ENCODE measurements at regions not wholly inside any gene's neighbourhood (a gene's known extent, or its start where the extent isn't known, plus 50 kb on each side); places are given as distances from the start of the nearest gene placed in this dataset.

DNA sequence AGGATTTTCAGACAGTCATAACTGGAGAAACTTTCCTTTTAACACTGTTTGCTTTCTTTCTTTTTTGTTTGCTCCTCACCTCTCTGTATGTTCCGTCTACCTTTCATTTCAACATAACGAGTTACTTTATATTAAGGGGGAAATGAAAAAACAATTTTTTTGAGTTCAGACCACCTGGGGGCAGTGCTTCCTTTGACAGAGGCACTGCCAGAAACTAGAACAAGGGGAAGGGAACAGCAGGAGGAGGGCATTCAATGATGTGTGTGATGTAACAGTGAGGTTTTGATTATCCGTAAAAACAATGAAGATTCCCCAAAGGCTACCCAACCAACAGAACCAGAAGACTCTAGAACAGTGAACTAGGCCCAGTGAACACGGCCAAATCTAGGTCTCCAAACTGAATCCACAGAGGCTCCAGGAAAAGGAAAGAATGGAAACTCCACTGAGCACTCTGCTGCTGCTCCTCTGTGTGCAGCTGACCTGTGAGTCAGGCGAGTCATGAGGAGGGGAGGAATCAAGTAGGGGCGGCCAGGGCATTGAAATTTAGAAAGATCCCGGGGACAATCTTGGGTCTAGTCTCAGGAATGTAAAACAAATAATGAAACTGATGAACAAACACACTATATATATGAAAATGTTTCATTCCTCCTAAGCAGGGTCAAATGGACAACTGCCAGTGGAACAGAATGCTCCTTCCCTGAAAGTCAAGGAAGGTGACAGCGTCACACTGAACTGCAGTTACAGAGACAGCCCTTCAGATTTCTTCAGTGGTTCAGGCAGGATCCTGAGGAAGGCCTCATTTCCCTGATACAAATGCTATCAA is 323.5 kb downstream of the DAD1 start:
- no peaks in the 10 kb centered on the region for H3K27me3 ChIP-seq
- no peaks in the 10 kb centered on the region for H3K9me3 ChIP-seq
- no peak overlapping the region for H3K4me3 ChIP-seq
- peak overlapping the region in 1 of 2 donors; percentile 60 for H3K27ac ChIP-seq
- TF ChIP-seq, protein P1, sequence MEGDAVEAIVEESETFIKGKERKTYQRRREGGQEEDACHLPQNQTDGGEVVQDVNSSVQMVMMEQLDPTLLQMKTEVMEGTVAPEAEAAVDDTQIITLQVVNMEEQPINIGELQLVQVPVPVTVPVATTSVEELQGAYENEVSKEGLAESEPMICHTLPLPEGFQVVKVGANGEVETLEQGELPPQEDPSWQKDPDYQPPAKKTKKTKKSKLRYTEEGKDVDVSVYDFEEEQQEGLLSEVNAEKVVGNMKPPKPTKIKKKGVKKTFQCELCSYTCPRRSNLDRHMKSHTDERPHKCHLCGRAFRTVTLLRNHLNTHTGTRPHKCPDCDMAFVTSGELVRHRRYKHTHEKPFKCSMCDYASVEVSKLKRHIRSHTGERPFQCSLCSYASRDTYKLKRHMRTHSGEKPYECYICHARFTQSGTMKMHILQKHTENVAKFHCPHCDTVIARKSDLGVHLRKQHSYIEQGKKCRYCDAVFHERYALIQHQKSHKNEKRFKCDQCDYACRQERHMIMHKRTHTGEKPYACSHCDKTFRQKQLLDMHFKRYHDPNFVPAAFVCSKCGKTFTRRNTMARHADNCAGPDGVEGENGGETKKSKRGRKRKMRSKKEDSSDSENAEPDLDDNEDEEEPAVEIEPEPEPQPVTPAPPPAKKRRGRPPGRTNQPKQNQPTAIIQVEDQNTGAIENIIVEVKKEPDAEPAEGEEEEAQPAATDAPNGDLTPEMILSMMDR (IDR thresholded peaks at IDR 0.05): no peak
- no peaks in the 10 kb centered on the region for H3K4me1 ChIP-seq
- no peak for DNase-seq (ENCODE audit: low spot score in 2 of 2)
- intact Hi-C loops (cut with DNase I): no loop called here
- no peaks in the 10 kb centered on the region for H3K36me3 ChIP-seq

DNA sequence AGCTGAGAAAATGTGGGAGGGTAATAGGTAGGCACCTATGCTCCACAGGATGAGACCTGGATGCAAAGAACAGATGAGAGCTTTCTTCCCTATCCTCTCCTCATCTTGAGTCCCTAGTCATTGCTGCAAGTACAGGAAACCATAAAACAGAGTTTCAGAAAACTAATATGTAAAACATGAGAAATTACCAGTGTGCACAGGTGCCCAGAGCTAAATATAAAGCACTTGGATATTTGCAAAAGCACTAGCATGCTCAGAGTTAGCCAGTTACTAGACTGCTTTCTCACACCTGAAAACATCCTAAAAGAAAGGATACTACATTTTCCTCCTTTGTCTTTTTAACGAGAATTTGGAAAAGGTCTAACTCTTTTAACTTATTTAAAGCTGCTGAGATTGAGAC is 324.3 kb downstream of the DAD1 start:
- Histone ChIP-seq H3K9me3 (no peaks in the 10 kb centered on the region), H3K4me3 (no peak overlapping the region), H3K27ac (no peak overlapping the region), H3K27me3 (no peaks in the 10 kb centered on the region), H3K36me3 (no peaks in the 10 kb centered on the region), H3K4me1 (no peaks in the 10 kb centered on the region)
- DNase-seq (ENCODE audit: low spot score in 2 of 2): no peak
- intact Hi-C loops (cut with DNase I): no loop called here
- TF ChIP-seq, protein P1 (IDR thresholded peaks at IDR 0.05): no peak

DNA sequence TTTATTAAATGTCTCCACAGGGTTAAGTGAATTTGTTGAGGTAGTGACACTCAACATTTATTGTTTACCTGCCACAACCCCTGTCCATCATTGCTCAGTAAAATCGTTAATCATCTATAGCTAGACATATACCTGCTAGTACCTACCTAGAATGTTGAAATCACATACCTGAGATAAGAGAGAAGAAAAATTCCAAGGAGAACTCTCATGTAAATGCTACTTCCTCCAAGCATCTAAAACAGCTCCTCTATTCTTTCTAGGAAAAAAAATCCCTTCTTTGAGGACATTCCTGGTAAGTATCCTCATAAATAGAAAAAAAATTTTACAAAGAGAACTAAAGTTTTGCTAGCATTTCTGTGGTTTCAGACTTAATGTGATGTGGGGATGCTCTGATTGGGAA is 325.1 kb downstream of the DAD1 start:
- TF ChIP-seq, protein P1 (IDR thresholded peaks at IDR 0.05): no peak
- no peaks in the 10 kb centered on the region for H3K9me3 ChIP-seq
- H3K4me1 ChIP-seq: no peaks in the 10 kb centered on the region
- no peak for DNase-seq (ENCODE audit: low spot score in 2 of 2)
- H3K36me3 ChIP-seq: no peaks in the 10 kb centered on the region
- H3K27ac ChIP-seq: no peak overlapping the region
- H3K27me3 ChIP-seq: no peaks in the 10 kb centered on the region
- intact Hi-C loops (cut with DNase I): no loop called here
- H3K4me3 ChIP-seq: no peak overlapping the region

DNA sequence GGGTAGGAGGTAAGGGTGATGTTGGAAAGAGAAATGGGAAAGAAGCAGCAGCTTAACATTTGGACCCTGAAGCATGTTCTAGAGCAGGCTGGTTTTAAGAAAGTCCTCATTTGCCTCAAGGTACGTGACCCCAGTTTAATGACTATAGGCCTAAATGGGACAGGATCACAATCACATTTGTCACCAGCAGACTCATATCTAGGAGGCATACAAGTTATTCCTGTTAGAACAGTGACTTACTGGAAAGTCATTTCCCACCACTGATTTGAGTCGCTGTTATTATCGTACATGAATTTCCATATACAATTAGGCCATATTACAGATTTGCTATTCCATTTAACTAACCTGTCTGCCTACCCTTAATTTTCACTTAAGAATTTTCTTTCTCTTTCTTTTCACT is 326.1 kb downstream of the DAD1 start:
- TF ChIP-seq, protein P1 (IDR thresholded peaks at IDR 0.05): no peak
- H3K27me3 ChIP-seq: no peaks in the 10 kb centered on the region
- intact Hi-C loops (cut with DNase I): no loop called here

DNA sequence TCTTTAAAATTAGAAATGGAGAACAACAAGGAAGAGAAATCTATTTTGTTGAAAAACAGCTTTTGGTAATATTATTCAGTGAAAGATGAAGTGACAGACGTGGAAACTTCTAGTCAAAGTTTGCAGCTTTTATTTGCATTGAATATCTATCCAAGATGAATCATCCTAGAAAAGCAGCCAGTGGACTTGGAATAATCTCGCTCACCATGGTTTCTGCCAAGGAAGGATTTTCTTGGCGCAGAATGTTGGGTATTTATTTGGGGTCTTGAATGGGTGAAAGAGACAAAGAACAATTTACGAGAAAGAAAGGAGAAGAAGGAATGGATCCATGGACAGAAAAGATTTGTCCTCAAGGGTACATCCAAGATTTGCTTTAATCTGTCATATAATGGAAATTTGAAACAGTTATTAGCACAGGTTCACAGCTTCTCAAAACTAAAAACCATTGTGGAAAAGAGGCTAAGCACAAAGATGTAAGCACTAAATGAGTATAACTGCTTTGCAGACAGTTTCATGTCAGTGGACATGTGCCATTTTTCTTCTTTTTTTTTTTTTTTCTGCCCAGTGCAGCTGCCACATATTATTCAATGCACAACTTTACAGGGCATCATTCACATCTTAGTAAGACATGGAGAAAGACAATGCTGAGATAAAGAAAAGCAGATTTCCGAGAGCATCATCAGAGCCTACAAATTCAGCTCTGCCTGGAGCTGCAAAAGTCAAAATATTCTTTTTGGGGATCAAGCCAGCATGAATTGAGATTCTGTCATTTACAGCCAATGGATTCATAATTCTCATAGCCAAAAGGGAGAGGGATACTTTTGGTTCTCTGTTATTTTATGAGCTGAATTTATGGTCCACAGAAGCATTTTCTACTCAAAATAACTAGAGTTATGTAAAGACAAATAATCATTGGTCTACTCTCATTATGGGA is 333.7 kb downstream of the DAD1 start:
- no peak for DNase-seq (ENCODE audit: low spot score in 2 of 2)
- no peaks in the 10 kb centered on the region for H3K9me3 ChIP-seq
- TF ChIP-seq, protein P1 (IDR thresholded peaks at IDR 0.05): no peak
- no peaks in the 10 kb centered on the region for H3K27me3 ChIP-seq
- intact Hi-C loops (cut with DNase I): no loop called here
- no peak overlapping the region for H3K4me3 ChIP-seq
- no peak overlapping the region for H3K27ac ChIP-seq
- no peaks in the 10 kb centered on the region for H3K36me3 ChIP-seq
- no peaks in the 10 kb centered on the region for H3K4me1 ChIP-seq

More for the DNA sequence above, 326.1 kb downstream of the DAD1 start:
- no peaks in the 10 kb centered on the region for H3K4me1 ChIP-seq
- H3K27ac ChIP-seq: no peak overlapping the region
- no peak overlapping the region for H3K4me3 ChIP-seq
- no peaks in the 10 kb centered on the region for H3K36me3 ChIP-seq
- no peak for DNase-seq (ENCODE audit: low spot score in 2 of 2)
- H3K9me3 ChIP-seq: no peaks in the 10 kb centered on the region

All from ascending aorta (tissue), 2 donors.